ENCODE measurements at regions not wholly inside any gene's neighbourhood (a gene's known extent, or its start where the extent isn't known, plus 50 kb on each side); places are given as distances from the start of the nearest gene placed in this dataset.

- TF ChIP-seq CTCF (IDR thresholded peaks at IDR 0.05) (no peak), POLR2A (IDR thresholded peaks at IDR 0.05) (no peak)
These were observed 479.4 kb upstream of the KCNMB2 start for GRCh38 chr3:178056868-178057267.
